ENCODE measurements at regions not wholly inside any gene's neighbourhood (a gene's known extent, or its start where the extent isn't known, plus 50 kb on each side); places are given as distances from the start of the nearest gene placed in this dataset.

- intact Hi-C loops (cut with DNase I): no loop called here
- TF ChIP-seq, protein P1, sequence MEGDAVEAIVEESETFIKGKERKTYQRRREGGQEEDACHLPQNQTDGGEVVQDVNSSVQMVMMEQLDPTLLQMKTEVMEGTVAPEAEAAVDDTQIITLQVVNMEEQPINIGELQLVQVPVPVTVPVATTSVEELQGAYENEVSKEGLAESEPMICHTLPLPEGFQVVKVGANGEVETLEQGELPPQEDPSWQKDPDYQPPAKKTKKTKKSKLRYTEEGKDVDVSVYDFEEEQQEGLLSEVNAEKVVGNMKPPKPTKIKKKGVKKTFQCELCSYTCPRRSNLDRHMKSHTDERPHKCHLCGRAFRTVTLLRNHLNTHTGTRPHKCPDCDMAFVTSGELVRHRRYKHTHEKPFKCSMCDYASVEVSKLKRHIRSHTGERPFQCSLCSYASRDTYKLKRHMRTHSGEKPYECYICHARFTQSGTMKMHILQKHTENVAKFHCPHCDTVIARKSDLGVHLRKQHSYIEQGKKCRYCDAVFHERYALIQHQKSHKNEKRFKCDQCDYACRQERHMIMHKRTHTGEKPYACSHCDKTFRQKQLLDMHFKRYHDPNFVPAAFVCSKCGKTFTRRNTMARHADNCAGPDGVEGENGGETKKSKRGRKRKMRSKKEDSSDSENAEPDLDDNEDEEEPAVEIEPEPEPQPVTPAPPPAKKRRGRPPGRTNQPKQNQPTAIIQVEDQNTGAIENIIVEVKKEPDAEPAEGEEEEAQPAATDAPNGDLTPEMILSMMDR (IDR thresholded peaks at IDR 0.05): no peak
- peak in 3 of 4 donors; percentile 46 to 88 (median 82) for ATAC-seq
Observed at GRCh38 chr9:80040457-80040856, 468.7 kb downstream of the TLE4 start.

DNA sequence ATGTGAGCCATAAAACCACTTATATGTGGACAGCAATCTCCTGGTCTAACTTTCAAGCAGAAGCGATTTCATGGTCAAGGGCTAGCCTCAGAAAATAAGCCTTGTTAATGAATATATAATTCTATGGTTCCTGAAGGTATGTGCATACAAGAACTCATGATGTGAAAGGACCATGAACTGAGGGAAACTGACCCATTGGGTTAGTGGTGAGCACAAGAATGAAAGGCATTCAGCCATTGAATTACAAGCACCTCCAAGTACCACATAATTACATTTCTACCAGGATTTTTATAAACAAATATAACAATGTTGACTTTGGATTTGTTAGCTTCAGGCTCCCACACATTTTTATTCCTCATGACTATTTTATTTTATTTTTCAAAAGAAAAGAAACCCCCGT is 459.0 kb downstream of the TLE4 start:
- intact Hi-C loops (cut with DNase I): no loop called here
- H3K36me3 ChIP-seq (ENCODE audit: insufficient read depth in 1 of 2, low read depth in 1 of 2): no peaks in the 10 kb centered on the region
- H3K4me1 ChIP-seq: no peaks in the 10 kb centered on the region
- ATAC-seq: no peak
- H3K9me3 ChIP-seq: no peaks in the 10 kb centered on the region
- DNase-seq: no peak
- TF ChIP-seq, protein P1 (IDR thresholded peaks at IDR 0.05): no peak
- H3K4me3 ChIP-seq: no peak overlapping the region
- 91 to 96% (median 94%) methylated on average over 2 of the region's 2 CpGs for WGBS, 3 donors
- H3K27ac ChIP-seq: no peak overlapping the region
- H3K27me3 ChIP-seq (ENCODE audit: insufficient read depth in 3 of 3, low read length in 2 of 3): no peaks in the 10 kb centered on the region

More at GRCh38 chr9:80040457-80040856, 468.7 kb downstream of the TLE4 start:
- H3K27me3 ChIP-seq (ENCODE audit: insufficient read depth in 3 of 3, low read length in 2 of 3): no peaks in the 10 kb centered on the region
- no peaks in the 10 kb centered on the region for H3K9me3 ChIP-seq
- H3K36me3 ChIP-seq (ENCODE audit: insufficient read depth in 1 of 2, low read depth in 1 of 2): no peaks in the 10 kb centered on the region
- no peak overlapping the region for H3K27ac ChIP-seq
- H3K4me3 ChIP-seq: no peak overlapping the region
- 25 to 33% (median 30%) methylated on average over 4 of the region's 4 CpGs for WGBS, 3 donors
- peaks cover 8% of the 10 kb centered on the region for H3K4me1 ChIP-seq
- no peak for DNase-seq

GRCh38 chr9:80028501-80028900 is 456.7 kb downstream of the TLE4 start:
- WGBS, 3 donors: 69 to 78% (median 76%) methylated on average over 2 of the region's 2 CpGs
- ATAC-seq: no peak

DNA sequence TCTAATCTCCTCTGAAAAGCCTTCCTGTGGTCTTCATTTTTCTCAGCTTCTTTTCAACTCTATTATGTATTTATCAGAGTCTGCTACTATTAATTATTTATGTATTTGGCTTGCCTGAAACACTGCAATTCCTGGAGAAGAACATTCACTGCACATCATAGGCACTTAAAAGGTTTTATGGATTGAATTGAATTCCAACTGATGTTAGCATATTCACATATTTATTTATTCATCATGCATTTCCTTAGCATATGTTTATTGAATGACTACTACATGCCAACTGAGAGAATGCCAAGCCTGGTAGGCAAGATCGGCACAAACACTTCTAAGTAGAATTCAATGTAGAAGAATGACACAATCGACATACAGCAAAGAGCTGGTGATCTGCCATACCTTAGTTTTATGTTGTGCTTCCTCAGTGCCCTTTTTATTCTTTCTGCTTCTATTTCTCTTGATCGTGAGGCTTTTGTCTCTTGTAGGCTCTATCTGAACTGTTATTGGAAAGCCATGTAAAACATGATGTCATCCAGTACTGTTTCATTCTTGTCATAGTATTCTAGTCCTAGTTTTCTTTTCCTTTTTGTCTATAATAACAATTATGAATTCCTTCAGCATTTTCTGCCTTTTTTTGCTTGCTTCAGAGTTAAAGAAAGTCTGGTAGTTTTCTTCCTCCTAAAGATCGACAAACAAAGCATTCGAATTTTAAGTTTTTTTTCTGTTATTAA is 454.2 kb downstream of the TLE4 start:
- DNase-seq (no peak), ATAC-seq (no peak)
- intact Hi-C loops (cut with DNase I): no loop called here
- H3K4me1 ChIP-seq: no peaks in the 10 kb centered on the region
- no peak overlapping the region for H3K27ac ChIP-seq
- no peaks in the 10 kb centered on the region for H3K9me3 ChIP-seq
- no peaks in the 10 kb centered on the region for H3K36me3 ChIP-seq (ENCODE audit: insufficient read depth in 1 of 2, low read depth in 1 of 2)
- TF ChIP-seq, protein P1 (IDR thresholded peaks at IDR 0.05): no peak
- no peak overlapping the region for H3K4me3 ChIP-seq
- 86 to 90% (median 89%) methylated on average over 5 of the region's 5 CpGs for WGBS, 3 donors
- no peaks in the 10 kb centered on the region for H3K27me3 ChIP-seq (ENCODE audit: insufficient read depth in 3 of 3, low read length in 2 of 3)

More at GRCh38 chr9:80028501-80028900, 456.7 kb downstream of the TLE4 start:
- no peaks in the 10 kb centered on the region for H3K36me3 ChIP-seq (ENCODE audit: insufficient read depth in 1 of 2, low read depth in 1 of 2)
- no peaks in the 10 kb centered on the region for H3K9me3 ChIP-seq
- no peaks in the 10 kb centered on the region for H3K4me1 ChIP-seq
- TF ChIP-seq, protein P1 (IDR thresholded peaks at IDR 0.05): no peak
- no peaks in the 10 kb centered on the region for H3K27me3 ChIP-seq (ENCODE audit: insufficient read depth in 3 of 3, low read length in 2 of 3)
- no peak overlapping the region for H3K27ac ChIP-seq
- no peak overlapping the region for H3K4me3 ChIP-seq
- intact Hi-C loops (cut with DNase I): no loop called here
- DNase-seq: no peak

- Histone ChIP-seq H3K27ac (no peak overlapping the region), H3K36me3 (ENCODE audit: insufficient read depth in 1 of 2, low read depth in 1 of 2) (no peaks in the 10 kb centered on the region), H3K27me3 (ENCODE audit: insufficient read depth in 3 of 3, low read length in 2 of 3) (no peaks in the 10 kb centered on the region), H3K4me3 (no peak overlapping the region), H3K4me1 (no peaks in the 10 kb centered on the region), H3K9me3 (no peaks in the 10 kb centered on the region)
- TF ChIP-seq, protein P1 (IDR thresholded peaks at IDR 0.05): no peak
- 100% methylated on average over 1 of the region's 1 CpG for WGBS, 3 donors
- no peak for DNase-seq
- intact Hi-C loops (cut with DNase I): no loop called here
- ATAC-seq: no peak
Observed at GRCh38 chr9:80025131-80025530, 453.4 kb downstream of the TLE4 start.
